GM10266 (cell line): ENCODE measurements at regions not wholly inside any gene's neighbourhood (a gene's known extent, or its start where the extent isn't known, plus 50 kb on each side); places are given as distances from the start of the nearest gene placed in this dataset.

Experiments
- DNase-seq: peaks from one replicate; pipeline ENCODE4 v3.0.0; 2012; ENCODE audit errors: extremely low spot score
- CTCF ChIP-seq: IDR thresholded peaks from 2 replicates; pipeline ENCODE4 v1.5.1; 2012; ENCODE audit warnings: mild to moderate bottlenecking, low read depth; ENCODE audit not compliant: control insufficient read depth, insufficient read depth; ENCODE audit errors: missing control alignments

- TF ChIP-seq CTCF, result no peak
- no peak for DNase-seq
Measured at GRCh38 chr12:28824193-28824846, 324.8 kb upstream of the FAR2 start.

- TF ChIP-seq CTCF, result no peak
- DNase-seq, result no peak
Measured at GRCh38 chr12:28824849-28825248, 324.2 kb upstream of the FAR2 start.

GRCh38 chr12:28826766-28827165 is 322.3 kb upstream of the FAR2 start:
- no peak for DNase-seq
- no peak for TF ChIP-seq CTCF

- no peak for DNase-seq
- TF ChIP-seq CTCF, result no peak
Measured at GRCh38 chr12:28827861-28828260, 321.2 kb upstream of the FAR2 start.

GRCh38 chr12:28828318-28828717 is 320.8 kb upstream of the FAR2 start:
- TF ChIP-seq CTCF, result no peak
- DNase-seq, result no peak

- no peak for DNase-seq
- TF ChIP-seq CTCF, result no peak
Measured at GRCh38 chr12:28830491-28830890, 318.6 kb upstream of the FAR2 start.

- DNase-seq, result no peak
- no peak for TF ChIP-seq CTCF
Measured at GRCh38 chr12:28844718-28845117, 304.4 kb upstream of the FAR2 start.
